ENCODE measurements at regions not wholly inside any gene's neighbourhood (a gene's known extent, or its start where the extent isn't known, plus 50 kb on each side); places are given as distances from the start of the nearest gene placed in this dataset.

DNA sequence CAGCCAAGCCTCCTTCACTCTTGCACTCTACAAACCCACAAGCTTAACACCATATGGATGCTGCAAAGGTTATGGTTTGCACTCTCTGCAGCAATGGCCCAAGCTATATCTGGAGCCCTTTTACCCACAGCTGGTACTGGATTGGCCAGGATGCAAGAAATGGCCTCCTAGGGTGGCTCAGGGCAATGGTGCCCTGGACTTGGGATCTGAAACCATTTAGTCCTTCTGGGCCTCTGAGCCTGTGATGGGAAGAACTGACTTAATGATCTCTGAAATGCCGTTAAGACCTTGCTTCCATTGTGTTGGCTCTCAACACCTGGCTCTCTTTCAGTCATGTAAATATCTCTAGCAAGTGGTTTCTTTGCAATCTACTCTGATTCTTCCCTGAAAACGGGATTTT is 626.0 kb downstream of the KCTD8 start:
- TF ChIP-seq, protein P1, sequence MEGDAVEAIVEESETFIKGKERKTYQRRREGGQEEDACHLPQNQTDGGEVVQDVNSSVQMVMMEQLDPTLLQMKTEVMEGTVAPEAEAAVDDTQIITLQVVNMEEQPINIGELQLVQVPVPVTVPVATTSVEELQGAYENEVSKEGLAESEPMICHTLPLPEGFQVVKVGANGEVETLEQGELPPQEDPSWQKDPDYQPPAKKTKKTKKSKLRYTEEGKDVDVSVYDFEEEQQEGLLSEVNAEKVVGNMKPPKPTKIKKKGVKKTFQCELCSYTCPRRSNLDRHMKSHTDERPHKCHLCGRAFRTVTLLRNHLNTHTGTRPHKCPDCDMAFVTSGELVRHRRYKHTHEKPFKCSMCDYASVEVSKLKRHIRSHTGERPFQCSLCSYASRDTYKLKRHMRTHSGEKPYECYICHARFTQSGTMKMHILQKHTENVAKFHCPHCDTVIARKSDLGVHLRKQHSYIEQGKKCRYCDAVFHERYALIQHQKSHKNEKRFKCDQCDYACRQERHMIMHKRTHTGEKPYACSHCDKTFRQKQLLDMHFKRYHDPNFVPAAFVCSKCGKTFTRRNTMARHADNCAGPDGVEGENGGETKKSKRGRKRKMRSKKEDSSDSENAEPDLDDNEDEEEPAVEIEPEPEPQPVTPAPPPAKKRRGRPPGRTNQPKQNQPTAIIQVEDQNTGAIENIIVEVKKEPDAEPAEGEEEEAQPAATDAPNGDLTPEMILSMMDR (IDR thresholded peaks at IDR 0.05; ENCODE audit: borderline replicate concordance, control extremely low read depth, extremely low read depth, insufficient read depth, missing control alignments): no peak
- DNase-seq (ENCODE audit: low spot score): no peak
- in situ Hi-C loops (cut with MboI; ENCODE audit: low sequenced_read_pairs, unreplicated experiment): no loop called here

DNA sequence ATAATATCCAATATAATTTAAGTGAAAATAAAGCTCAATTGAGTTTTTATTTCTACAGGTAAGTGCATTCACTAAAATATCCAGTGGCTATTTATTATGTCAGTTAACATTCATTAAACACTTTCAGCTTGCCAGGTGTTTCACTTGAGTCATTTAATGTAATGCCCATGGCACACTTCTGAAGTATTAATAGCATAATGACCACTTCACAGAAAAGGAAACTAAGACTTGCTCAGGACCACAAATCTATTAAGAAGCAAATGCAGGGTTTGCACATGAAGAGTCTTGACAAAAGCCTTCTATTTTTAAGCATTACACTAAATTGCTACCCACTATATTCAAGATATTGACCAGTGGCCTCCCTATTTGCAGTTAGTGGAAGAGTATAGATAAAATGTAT is 612.7 kb downstream of the KCTD8 start:
- DNase-seq (ENCODE audit: low spot score): no peak
- in situ Hi-C loops (cut with MboI; ENCODE audit: low sequenced_read_pairs, unreplicated experiment): no loop called here
- TF ChIP-seq, protein P1 (IDR thresholded peaks at IDR 0.05; ENCODE audit: borderline replicate concordance, control extremely low read depth, extremely low read depth, insufficient read depth, missing control alignments): no peak

- TF ChIP-seq, protein P1 (IDR thresholded peaks at IDR 0.05; ENCODE audit: borderline replicate concordance, control extremely low read depth, extremely low read depth, insufficient read depth, missing control alignments): no peak
- no peak for DNase-seq (ENCODE audit: low spot score)
- in situ Hi-C loops (cut with MboI; ENCODE audit: low sequenced_read_pairs, unreplicated experiment): no loop called here
These were observed 611.4 kb downstream of the KCTD8 start for GRCh38 chr4:43837171-43837570.

DNA sequence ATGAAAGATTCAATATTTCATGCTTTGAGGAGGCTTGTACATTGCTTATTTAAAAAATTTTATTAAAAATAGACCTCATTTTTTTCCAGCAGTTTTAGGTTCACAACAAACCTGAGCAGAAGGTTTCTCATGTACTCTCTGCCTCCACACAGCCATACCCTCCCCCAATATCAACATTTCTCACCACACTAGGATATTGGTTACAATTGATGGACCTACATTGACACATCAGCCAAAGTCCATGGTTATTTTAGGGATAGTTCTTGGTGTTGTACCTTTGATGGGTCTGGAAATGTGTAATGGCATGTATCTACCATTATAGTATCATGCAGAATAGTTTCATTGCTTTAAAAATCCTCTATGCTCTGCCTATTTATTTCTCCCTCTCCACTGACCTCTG is 611.0 kb downstream of the KCTD8 start:
- TF ChIP-seq, protein P1 (IDR thresholded peaks at IDR 0.05; ENCODE audit: borderline replicate concordance, control extremely low read depth, extremely low read depth, insufficient read depth, missing control alignments): no peak
- in situ Hi-C loops (cut with MboI; ENCODE audit: low sequenced_read_pairs, unreplicated experiment): no loop called here
- no peak for DNase-seq (ENCODE audit: low spot score)

DNA sequence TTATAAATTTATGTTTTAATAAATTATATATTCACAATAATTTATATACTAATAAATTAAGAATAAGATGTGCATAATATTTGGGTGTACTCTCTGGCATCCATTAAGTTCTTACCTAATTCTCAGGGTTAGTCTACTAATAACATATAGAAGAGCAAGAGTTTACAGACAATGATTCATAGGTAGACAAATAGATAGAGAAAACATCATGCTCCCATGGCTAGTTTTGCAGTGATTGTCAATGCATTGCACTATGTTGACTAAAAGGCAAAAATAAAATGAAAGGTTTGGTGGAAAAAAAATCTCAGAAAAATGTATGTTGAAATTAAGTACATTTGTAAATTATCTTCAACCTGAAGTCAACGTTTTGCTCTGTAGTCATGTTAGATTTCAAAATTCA is 606.0 kb downstream of the KCTD8 start:
- TF ChIP-seq, protein P1 (IDR thresholded peaks at IDR 0.05; ENCODE audit: borderline replicate concordance, control extremely low read depth, extremely low read depth, insufficient read depth, missing control alignments): no peak
- no peak for DNase-seq (ENCODE audit: low spot score)
- in situ Hi-C loops (cut with MboI; ENCODE audit: low sequenced_read_pairs, unreplicated experiment): no loop called here

GRCh38 chr4:43843501-43843900 is 605.1 kb downstream of the KCTD8 start:
- DNase-seq (ENCODE audit: low spot score): no peak
- TF ChIP-seq, protein P1 (IDR thresholded peaks at IDR 0.05; ENCODE audit: borderline replicate concordance, control extremely low read depth, extremely low read depth, insufficient read depth, missing control alignments): no peak
- in situ Hi-C loops (cut with MboI; ENCODE audit: low sequenced_read_pairs, unreplicated experiment): no loop called here

DNA sequence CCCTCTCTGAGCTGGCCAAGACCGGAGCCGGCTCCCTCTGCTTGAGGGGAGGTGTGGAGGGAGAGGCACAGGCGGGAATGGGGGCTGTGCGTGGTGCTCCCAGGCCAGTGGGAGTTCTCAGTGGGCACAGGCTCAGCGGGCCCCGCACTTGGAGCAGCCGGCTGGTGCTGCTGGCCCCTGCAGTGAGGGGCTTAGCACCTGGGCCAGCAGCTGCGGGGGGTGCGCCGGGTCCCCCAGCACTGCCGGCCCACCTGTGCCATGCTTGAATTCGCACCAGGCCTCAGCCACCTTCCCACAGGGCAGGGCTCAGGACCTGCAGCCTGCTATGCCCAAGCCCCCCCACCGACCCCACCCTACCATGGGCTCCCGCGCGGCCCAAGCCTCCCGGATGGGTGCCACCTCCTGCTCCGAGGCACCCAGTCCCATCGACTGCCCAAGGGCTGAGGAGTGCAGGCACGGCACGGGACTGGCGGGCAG is 602.5 kb downstream of the KCTD8 start:
- in situ Hi-C loops (cut with MboI; ENCODE audit: low sequenced_read_pairs, unreplicated experiment): no loop called here
- DNase-seq (ENCODE audit: low spot score): no peak
- TF ChIP-seq, protein P1 (IDR thresholded peaks at IDR 0.05; ENCODE audit: borderline replicate concordance, control extremely low read depth, extremely low read depth, insufficient read depth, missing control alignments): no peak

Data from GM13976 (cell line).